ENCODE measurements at regions not wholly inside any gene's neighbourhood (a gene's known extent, or its start where the extent isn't known, plus 50 kb on each side); places are given as distances from the start of the nearest gene placed in this dataset.
A peak's percentile ranks its signal among the peaks of the same experiment; 100 is the strongest.

DNA sequence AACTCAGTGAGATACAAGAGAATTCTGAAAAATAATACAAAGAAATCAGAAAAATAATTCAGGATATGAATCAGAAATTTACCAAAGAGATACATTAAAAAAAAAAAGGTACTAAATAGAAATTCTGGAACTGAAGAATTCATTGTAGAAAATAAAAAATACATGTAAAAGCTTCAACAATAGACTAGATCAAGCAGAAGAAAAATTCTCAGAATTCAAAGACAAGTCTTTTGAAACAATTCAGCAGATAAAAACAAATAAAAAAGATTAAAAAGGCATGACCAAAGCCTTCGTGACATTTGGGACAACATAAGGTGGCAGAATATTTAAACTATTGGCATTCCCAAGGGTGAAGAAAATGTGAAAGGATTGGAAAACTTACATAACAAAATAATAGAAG is 133.1 kb upstream of the CNOT2 start:
- H3K4me1 ChIP-seq (ENCODE audit: insufficient read depth, low read length), result peaks cover 2% of the 10 kb centered on the region; the same call in 1 of the 2 replicates

DNA sequence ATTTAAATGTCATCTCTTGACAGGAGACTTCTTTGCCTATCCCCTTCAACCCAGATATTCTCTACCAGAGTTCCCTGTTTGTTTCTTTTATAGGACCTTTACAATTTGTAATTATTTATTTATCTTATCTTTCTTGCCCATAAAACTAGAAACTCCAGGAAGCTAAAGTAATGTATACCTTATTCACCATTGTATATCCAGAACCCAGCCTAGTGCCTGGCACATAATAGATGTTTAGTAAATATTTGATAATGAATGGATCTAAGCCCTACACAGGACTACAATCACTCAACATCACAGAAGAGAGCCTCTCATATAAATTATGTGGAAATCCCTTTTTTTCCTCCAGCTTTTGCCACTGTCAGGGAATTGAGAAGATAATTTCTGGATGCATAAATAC is 125.6 kb upstream of the CNOT2 start:
- Histone ChIP-seq H3K27me3 (ENCODE audit: insufficient read depth, low read length) (no peaks in the 10 kb centered on the region), H3K9me3 (ENCODE audit: insufficient read depth, low read depth, low read length) (no peaks in the 10 kb centered on the region), H3K9ac (ENCODE audit: low read depth, low read length) (no peak overlapping the region)

More for the DNA sequence above, 133.1 kb upstream of the CNOT2 start:
- Histone ChIP-seq H3K9ac (ENCODE audit: low read depth, low read length) (no peak overlapping the region), H3K27me3 (ENCODE audit: insufficient read depth, low read length) (no peaks in the 10 kb centered on the region), H3K9me3 (ENCODE audit: insufficient read depth, low read depth, low read length) (no peaks in the 10 kb centered on the region; the same call in 1 of the 2 replicates), H3K4me3 (ENCODE audit: low read length) (no peak overlapping the region), H3K36me3 (ENCODE audit: insufficient read depth, low read depth, low read length) (no peaks in the 10 kb centered on the region), H3K27ac (ENCODE audit: low read length) (no peak overlapping the region)

DNA sequence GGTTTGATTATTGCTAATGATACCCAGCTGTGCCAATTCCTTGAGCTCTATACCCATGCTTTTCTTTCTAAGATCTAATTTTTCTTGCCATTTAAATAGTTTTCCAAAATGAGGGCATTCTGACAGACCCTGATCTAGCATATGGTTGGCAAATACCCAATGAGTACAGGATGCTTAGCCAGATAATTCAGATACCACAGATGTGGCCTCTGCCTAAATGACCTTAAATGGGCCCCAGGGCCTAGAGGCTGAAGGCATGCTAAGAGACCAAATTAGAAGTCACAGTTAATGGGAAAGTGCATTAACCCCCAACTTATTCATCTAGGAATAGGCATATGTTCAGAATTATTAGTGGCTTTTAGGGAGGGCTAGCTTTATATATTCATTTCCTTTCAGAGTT is 122.3 kb upstream of the CNOT2 start:
- H3K4me1 ChIP-seq (ENCODE audit: insufficient read depth, low read length), result no peaks in the 10 kb centered on the region
- H3K9ac ChIP-seq (ENCODE audit: low read depth, low read length), result no peak overlapping the region
- H3K27ac ChIP-seq (ENCODE audit: low read length), result no peak overlapping the region
- no peak overlapping the region for H3K4me3 ChIP-seq (ENCODE audit: low read length)
- H3K36me3 ChIP-seq (ENCODE audit: insufficient read depth, low read depth, low read length), result no peaks in the 10 kb centered on the region
- no peaks in the 10 kb centered on the region for H3K27me3 ChIP-seq (ENCODE audit: insufficient read depth, low read length)
- H3K9me3 ChIP-seq (ENCODE audit: insufficient read depth, low read depth, low read length), result no peaks in the 10 kb centered on the region

More for the DNA sequence above, 125.6 kb upstream of the CNOT2 start:
- H3K4me3 ChIP-seq (ENCODE audit: low read length), result no peak overlapping the region
- no peaks in the 10 kb centered on the region for H3K4me1 ChIP-seq (ENCODE audit: insufficient read depth, low read length)
- no peaks in the 10 kb centered on the region for H3K36me3 ChIP-seq (ENCODE audit: insufficient read depth, low read depth, low read length)
- no peak overlapping the region for H3K27ac ChIP-seq (ENCODE audit: low read length)

DNA sequence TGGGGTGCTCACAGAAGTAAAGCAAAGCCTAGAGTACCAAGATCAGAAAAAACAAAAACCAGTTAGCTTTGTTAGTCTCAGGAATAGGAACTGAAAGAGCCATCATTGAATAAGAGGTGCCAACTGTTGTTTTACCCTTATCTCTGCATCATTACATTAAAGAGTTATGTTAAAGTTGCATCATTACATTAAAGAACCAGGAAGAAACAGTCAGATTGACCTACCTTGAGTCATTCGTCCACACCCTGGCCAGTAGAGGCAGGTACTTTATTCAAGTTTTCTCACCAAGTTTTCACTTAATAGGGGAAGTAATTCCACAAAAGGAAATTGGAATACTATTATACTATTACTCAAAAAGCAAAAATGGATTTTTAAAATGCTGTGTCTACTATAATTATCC is 121.7 kb upstream of the CNOT2 start:
- Histone ChIP-seq H3K9me3 (ENCODE audit: insufficient read depth, low read depth, low read length) (no peaks in the 10 kb centered on the region), H3K9ac (ENCODE audit: low read depth, low read length) (no peak overlapping the region), H3K4me3 (ENCODE audit: low read length) (no peak overlapping the region), H3K4me1 (ENCODE audit: insufficient read depth, low read length) (no peaks in the 10 kb centered on the region), H3K36me3 (ENCODE audit: insufficient read depth, low read depth, low read length) (no peaks in the 10 kb centered on the region), H3K27ac (ENCODE audit: low read length) (no peak overlapping the region), H3K27me3 (ENCODE audit: insufficient read depth, low read length) (no peaks in the 10 kb centered on the region)

DNA sequence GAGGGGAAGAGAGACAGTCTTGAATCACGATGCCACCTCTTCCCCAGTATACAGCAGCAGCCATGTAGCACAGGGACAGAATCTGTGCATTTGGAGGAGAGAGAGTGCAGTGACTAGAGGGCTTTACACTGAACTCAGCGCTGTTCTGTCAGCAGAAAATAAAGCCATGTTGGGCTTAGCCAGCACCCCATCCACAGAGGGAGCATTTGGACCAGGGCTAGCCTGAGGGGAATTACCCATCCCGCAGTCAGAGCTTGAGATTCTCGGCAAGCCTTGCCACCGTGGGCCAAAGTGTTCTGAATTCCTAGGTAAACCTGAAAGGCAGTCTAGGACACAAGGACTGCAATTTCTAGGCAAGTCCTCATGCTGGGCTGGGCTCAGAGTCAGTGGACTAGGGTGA is 120.4 kb upstream of the CNOT2 start:
- H3K9ac ChIP-seq (ENCODE audit: low read depth, low read length), result no peak overlapping the region
- H3K4me1 ChIP-seq (ENCODE audit: insufficient read depth, low read length), result no peaks in the 10 kb centered on the region
- H3K27ac ChIP-seq (ENCODE audit: low read length), result no peak overlapping the region
- no peaks in the 10 kb centered on the region for H3K27me3 ChIP-seq (ENCODE audit: insufficient read depth, low read length)
- H3K9me3 ChIP-seq (ENCODE audit: insufficient read depth, low read depth, low read length), result no peaks in the 10 kb centered on the region
- H3K36me3 ChIP-seq (ENCODE audit: insufficient read depth, low read depth, low read length), result no peaks in the 10 kb centered on the region
- H3K4me3 ChIP-seq (ENCODE audit: low read length), result no peak overlapping the region

DNA sequence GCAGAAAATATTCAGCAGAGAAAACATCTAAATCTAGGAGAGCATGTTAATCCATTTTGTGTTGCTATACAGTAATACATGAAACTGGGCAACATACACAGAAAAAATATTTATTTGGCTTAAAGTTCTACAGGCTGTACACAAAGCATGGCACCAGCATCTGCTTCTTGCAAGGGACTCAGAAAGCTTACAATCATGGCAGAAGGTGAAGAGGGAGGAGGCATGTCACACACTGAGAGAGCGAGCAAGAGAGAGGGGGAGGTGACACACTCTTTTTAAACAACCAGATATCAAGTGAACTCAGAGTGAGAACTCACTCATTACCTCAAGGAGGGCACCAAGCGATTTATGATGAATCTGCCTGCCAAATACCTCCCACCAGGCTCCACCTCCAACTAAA is 94.2 kb upstream of the CNOT2 start:
- Histone ChIP-seq H3K27ac (ENCODE audit: low read length) (no peak overlapping the region), H3K4me1 (ENCODE audit: insufficient read depth, low read length) (no peaks in the 10 kb centered on the region), H3K9ac (ENCODE audit: low read depth, low read length) (no peak overlapping the region)

DNA sequence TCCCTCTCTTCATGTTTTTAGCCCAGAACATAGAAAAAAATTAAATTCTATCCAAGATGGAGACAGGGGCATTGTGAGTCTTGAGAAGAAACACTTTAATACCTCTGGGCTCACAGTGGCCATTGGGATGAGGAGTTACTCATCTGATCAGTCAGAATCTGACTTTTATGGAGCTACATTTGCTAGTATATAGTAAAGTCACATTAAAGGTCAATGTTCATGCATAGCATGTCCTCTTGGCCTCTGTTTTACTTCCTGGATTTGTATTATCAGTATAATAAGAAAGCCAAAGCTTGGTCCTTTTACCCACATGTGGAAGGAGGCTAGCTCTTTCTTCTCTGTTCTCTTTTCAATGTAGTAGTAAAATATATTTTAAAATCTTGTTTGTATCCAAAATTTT is 93.6 kb upstream of the CNOT2 start:
- Histone ChIP-seq H3K27ac (ENCODE audit: low read length) (no peak overlapping the region), H3K9ac (ENCODE audit: low read depth, low read length) (no peak overlapping the region), H3K9me3 (ENCODE audit: insufficient read depth, low read depth, low read length) (peaks cover 19% of the 10 kb centered on the region), H3K36me3 (ENCODE audit: insufficient read depth, low read depth, low read length) (no peaks in the 10 kb centered on the region), H3K4me3 (ENCODE audit: low read length) (no peak overlapping the region), H3K4me1 (ENCODE audit: insufficient read depth, low read length) (no peaks in the 10 kb centered on the region), H3K27me3 (ENCODE audit: insufficient read depth, low read length) (no peaks in the 10 kb centered on the region)

More for the DNA sequence above, 94.2 kb upstream of the CNOT2 start:
- H3K36me3 ChIP-seq (ENCODE audit: insufficient read depth, low read depth, low read length), result no peaks in the 10 kb centered on the region
- H3K9me3 ChIP-seq (ENCODE audit: insufficient read depth, low read depth, low read length), result peaks cover 14% of the 10 kb centered on the region
- no peak overlapping the region for H3K4me3 ChIP-seq (ENCODE audit: low read length)
- no peaks in the 10 kb centered on the region for H3K27me3 ChIP-seq (ENCODE audit: insufficient read depth, low read length)

DNA sequence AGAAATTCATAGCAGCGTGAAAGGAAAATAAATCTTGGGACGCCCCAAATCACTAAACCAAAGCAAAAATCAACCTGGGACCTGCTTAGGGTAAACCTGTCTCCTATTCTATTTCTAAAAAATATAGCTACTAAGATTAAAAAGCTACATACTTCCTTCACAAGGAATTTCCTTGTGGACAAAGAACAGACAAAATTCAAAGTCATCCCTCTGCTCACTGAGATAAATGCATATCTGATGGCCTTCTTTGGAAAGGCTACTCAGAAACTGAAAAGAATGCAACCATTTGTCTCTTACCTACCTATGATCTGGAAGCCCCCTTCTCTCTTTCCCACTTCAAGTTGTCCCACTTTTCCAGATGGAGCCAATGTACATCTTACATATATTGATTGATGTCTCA is 93.0 kb upstream of the CNOT2 start:
- Histone ChIP-seq H3K27ac (ENCODE audit: low read length) (no peak overlapping the region), H3K4me3 (ENCODE audit: low read length) (no peak overlapping the region), H3K27me3 (ENCODE audit: insufficient read depth, low read length) (no peaks in the 10 kb centered on the region), H3K9ac (ENCODE audit: low read depth, low read length) (no peak overlapping the region), H3K36me3 (ENCODE audit: insufficient read depth, low read depth, low read length) (no peaks in the 10 kb centered on the region), H3K4me1 (ENCODE audit: insufficient read depth, low read length) (no peaks in the 10 kb centered on the region), H3K9me3 (ENCODE audit: insufficient read depth, low read depth, low read length) (peaks cover 22% of the 10 kb centered on the region)

DNA sequence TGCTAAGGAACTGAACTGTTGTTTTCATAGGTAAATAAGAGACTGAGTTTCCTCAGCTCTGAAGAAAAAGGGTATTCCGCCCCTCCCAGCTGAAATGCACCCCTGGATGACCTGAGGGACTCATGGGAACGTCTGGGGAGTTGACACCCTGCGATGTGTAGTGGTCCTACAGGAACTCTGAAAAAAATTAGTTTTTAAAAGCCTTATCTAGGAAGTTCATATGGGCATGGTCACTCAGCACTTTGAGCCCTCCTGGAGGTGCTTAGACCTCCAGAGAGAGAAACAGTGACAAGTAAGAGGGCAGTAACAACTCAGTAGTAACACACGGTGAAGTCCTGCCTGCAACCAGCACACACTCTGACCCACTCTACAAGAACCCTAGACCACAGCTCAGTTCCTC is 91.2 kb upstream of the CNOT2 start:
- no peak overlapping the region for H3K27ac ChIP-seq (ENCODE audit: low read length)
- H3K27me3 ChIP-seq (ENCODE audit: insufficient read depth, low read length), result no peaks in the 10 kb centered on the region
- H3K9ac ChIP-seq (ENCODE audit: low read depth, low read length), result no peak overlapping the region
- no peaks in the 10 kb centered on the region for H3K4me1 ChIP-seq (ENCODE audit: insufficient read depth, low read length)
- peaks cover 38% of the 10 kb centered on the region for H3K9me3 ChIP-seq (ENCODE audit: insufficient read depth, low read depth, low read length)
- no peak overlapping the region for H3K4me3 ChIP-seq (ENCODE audit: low read length)
- no peaks in the 10 kb centered on the region for H3K36me3 ChIP-seq (ENCODE audit: insufficient read depth, low read depth, low read length)

DNA sequence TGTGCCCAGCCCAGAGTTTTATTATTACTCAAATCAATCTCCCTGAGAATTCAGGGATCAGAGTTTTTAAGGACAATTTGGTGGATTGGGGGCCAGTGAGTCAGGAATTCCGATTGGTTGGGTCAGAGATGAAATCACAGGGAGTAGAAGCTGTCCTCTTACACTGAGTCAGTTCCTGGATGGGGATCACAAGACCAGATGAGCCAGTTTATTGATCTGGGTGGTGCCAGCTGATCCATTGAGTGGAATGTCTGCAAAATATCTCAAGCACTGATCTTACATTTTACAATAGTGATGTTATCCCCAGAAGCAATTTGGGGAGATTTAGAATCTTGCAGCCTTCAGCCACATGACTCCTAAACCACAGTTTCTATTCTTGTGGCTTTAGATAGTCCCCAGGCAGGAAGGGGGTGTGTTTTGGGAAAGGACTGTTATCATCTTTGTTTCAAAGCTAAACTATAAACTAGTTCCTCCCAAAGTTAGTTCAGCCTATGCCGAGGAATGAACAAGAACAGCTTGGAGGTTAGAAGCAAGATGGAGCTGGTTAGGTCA is 89.1 kb upstream of the CNOT2 start:
- H3K36me3 ChIP-seq (ENCODE audit: insufficient read depth, low read depth, low read length), result no peaks in the 10 kb centered on the region
- H3K27me3 ChIP-seq (ENCODE audit: insufficient read depth, low read length), result no peaks in the 10 kb centered on the region
- no peak overlapping the region for H3K9ac ChIP-seq (ENCODE audit: low read depth, low read length)
- peaks cover 54% of the 10 kb centered on the region for H3K9me3 ChIP-seq (ENCODE audit: insufficient read depth, low read depth, low read length)
- H3K4me1 ChIP-seq (ENCODE audit: insufficient read depth, low read length), result no peaks in the 10 kb centered on the region
- H3K4me3 ChIP-seq (ENCODE audit: low read length), result no peak overlapping the region
- no peak overlapping the region for H3K27ac ChIP-seq (ENCODE audit: low read length)

DNA sequence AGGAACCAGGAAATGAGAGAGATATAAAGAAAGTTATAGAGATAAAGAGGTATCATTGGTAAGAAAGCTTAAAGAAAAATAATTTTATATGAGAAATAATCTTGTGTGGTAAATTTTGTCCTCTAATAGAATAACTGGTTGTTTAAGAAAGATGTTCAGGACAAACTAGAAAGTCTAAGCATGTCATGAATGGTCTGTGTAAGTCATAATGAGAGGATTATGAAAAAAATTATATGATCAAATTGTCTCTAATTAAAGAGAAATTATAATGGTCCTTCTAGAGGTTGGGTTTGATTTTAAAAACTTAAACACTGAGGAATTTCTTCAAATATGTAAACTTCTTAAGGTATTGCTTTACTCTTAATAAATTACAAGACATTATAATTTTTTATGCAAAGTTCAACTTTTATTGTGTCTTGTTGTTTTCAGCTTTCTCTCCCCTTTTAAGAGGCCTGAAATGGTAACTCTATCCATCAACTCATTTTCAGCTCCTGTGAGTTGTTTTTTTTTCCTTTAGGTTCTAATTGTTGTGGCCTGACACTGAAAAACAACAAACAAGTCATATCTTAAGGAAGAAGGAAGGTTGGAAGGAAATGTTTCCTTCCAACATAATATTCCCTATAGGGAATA is 88.2 kb upstream of the CNOT2 start:
- Histone ChIP-seq H3K27ac (ENCODE audit: low read length) (no peak overlapping the region), H3K9me3 (ENCODE audit: insufficient read depth, low read depth, low read length) (peaks cover 63% of the 10 kb centered on the region), H3K27me3 (ENCODE audit: insufficient read depth, low read length) (no peaks in the 10 kb centered on the region), H3K4me1 (ENCODE audit: insufficient read depth, low read length) (no peaks in the 10 kb centered on the region), H3K4me3 (ENCODE audit: low read length) (0 out of 2 replicates have a peak overlapping the region, but pooled peaks have one; percentile 16), H3K36me3 (ENCODE audit: insufficient read depth, low read depth, low read length) (no peaks in the 10 kb centered on the region), H3K9ac (ENCODE audit: low read depth, low read length) (no peak overlapping the region)

DNA sequence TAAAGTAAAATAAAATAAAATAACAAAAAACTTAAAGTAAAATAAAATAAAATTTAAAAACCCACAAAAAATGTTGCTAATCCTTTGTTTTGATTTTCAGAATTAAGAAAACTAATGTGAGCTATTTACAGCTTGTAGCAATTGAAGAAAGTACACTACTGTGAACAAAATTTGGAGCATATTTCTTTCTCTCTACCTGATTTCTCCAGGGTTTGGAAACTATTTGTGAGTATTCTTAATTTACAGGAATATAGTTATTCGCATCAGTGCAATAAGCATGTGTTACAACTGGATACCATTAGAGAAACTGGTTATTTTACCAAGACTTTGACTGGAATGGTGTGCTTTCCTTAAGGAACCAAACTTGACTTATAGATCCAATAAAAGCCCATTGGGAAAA is 86.1 kb upstream of the CNOT2 start:
- H3K27me3 ChIP-seq (ENCODE audit: insufficient read depth, low read length), result no peaks in the 10 kb centered on the region
- H3K36me3 ChIP-seq (ENCODE audit: insufficient read depth, low read depth, low read length), result no peaks in the 10 kb centered on the region
- H3K9ac ChIP-seq (ENCODE audit: low read depth, low read length), result no peak overlapping the region
- H3K27ac ChIP-seq (ENCODE audit: low read length), result no peak overlapping the region
- H3K4me3 ChIP-seq (ENCODE audit: low read length), result no peak overlapping the region
- H3K4me1 ChIP-seq (ENCODE audit: insufficient read depth, low read length), result no peaks in the 10 kb centered on the region
- H3K9me3 ChIP-seq (ENCODE audit: insufficient read depth, low read depth, low read length), result peaks cover 74% of the 10 kb centered on the region
